ENCODE measurements at regions not wholly inside any gene's neighbourhood (a gene's known extent, or its start where the extent isn't known, plus 50 kb on each side); places are given as distances from the start of the nearest gene placed in this dataset.
A peak's percentile ranks its signal among the peaks of the same experiment; 100 is the strongest.

- TF ChIP-seq CTCF (IDR thresholded peaks at IDR 0.05; ENCODE audit: low read depth, low read length), result no peak
- no peak overlapping the region for H3K4me3 ChIP-seq (ENCODE audit: low read depth, low read length)
- no peak for DNase-seq (ENCODE audit: low read depth, low spot score)
- in situ Hi-C loops (cut with HindIII; ENCODE audit: low sequenced_read_pairs), result no loop called here
Measured at GRCh38 chr4:108473163-108473720, 147.1 kb upstream of the RPL34 start.

GRCh38 chr4:108466936-108467902 lies 153.2 kb upstream of the RPL34 start:
- no peak overlapping the region for H3K4me3 ChIP-seq (ENCODE audit: low read depth, low read length)
- peak; percentile 95 for DNase-seq (ENCODE audit: low read depth, low spot score)

GRCh38 chr4:108465886-108466500 lies 154.4 kb upstream of the RPL34 start:
- H3K4me3 ChIP-seq (ENCODE audit: low read depth, low read length), result no peak overlapping the region
- peak; percentile 49 for DNase-seq (ENCODE audit: low read depth, low spot score)
- TF ChIP-seq CTCF (IDR thresholded peaks at IDR 0.05; ENCODE audit: low read depth, low read length), result no peak
- in situ Hi-C loops (cut with HindIII; ENCODE audit: low sequenced_read_pairs), result no loop called here

More at GRCh38 chr4:108466936-108467902, 153.2 kb upstream of the RPL34 start:
- TF ChIP-seq CTCF (IDR thresholded peaks at IDR 0.05; ENCODE audit: low read depth, low read length), result no peak
- in situ Hi-C loops (cut with HindIII; ENCODE audit: low sequenced_read_pairs), result no loop called here

GRCh38 chr4:108458681-108459080 lies 161.7 kb upstream of the RPL34 start:
- in situ Hi-C loops (cut with HindIII; ENCODE audit: low sequenced_read_pairs), result no loop called here
- TF ChIP-seq CTCF (IDR thresholded peaks at IDR 0.05; ENCODE audit: low read depth, low read length), result no peak
- DNase-seq (ENCODE audit: low read depth, low spot score), result no peak
- no peak overlapping the region for H3K4me3 ChIP-seq (ENCODE audit: low read depth, low read length)

GRCh38 chr4:108454227-108454626 lies 166.1 kb upstream of the RPL34 start:
- no peak overlapping the region for H3K4me3 ChIP-seq (ENCODE audit: low read depth, low read length)
- DNase-seq (ENCODE audit: low read depth, low spot score), result peak; percentile 44
- in situ Hi-C loops (cut with HindIII; ENCODE audit: low sequenced_read_pairs), result no loop called here
- no peak for TF ChIP-seq CTCF (IDR thresholded peaks at IDR 0.05; ENCODE audit: low read depth, low read length)

- DNase-seq (ENCODE audit: low read depth, low spot score), result no peak
- in situ Hi-C loops (cut with HindIII; ENCODE audit: low sequenced_read_pairs), result no loop called here
- no peak for TF ChIP-seq CTCF (IDR thresholded peaks at IDR 0.05; ENCODE audit: low read depth, low read length)
- H3K4me3 ChIP-seq (ENCODE audit: low read depth, low read length), result no peak overlapping the region
Measured at GRCh38 chr4:108453366-108453765, 167.0 kb upstream of the RPL34 start.
